ENCODE measurements at regions not wholly inside any gene's neighbourhood (a gene's known extent, or its start where the extent isn't known, plus 50 kb on each side); places are given as distances from the start of the nearest gene placed in this dataset.
"Not testable (repeated sequence)": the region's sequence is repeated elsewhere in the genome, so short reads cannot be mapped to it uniquely, and the experiment has no call there.

- H3K4me1 ChIP-seq (ENCODE audit: control insufficient read depth in 5 of 5, insufficient read depth in 5 of 5, low read length in 5 of 5); H3K27ac ChIP-seq (ENCODE audit: low read depth, low read length); H3K27me3 ChIP-seq (ENCODE audit: control insufficient read depth in 5 of 5, insufficient read depth in 4 of 5, low read length in 5 of 5); H3K9me3 ChIP-seq (ENCODE audit: control insufficient read depth in 5 of 5, low read length in 5 of 5); H3K9ac ChIP-seq (ENCODE audit: low read length in 5 of 5); H3K36me3 ChIP-seq (ENCODE audit: control insufficient read depth in 5 of 5, insufficient read depth in 5 of 5, low read length in 5 of 5); H3K4me3 ChIP-seq (ENCODE audit: low read depth in 1 of 5, low read length in 5 of 5): not testable (repeated sequence)
Measured at GRCh38 chr12:14032191-14032590, 50.8 kb upstream of the GRIN2B start.

- no peak overlapping the region for H3K9ac ChIP-seq (ENCODE audit: low read length in 5 of 5)
- H3K27ac ChIP-seq (ENCODE audit: low read depth, low read length): no peak overlapping the region
- H3K36me3 ChIP-seq (ENCODE audit: control insufficient read depth in 5 of 5, insufficient read depth in 5 of 5, low read length in 5 of 5): no peaks in the 10 kb centered on the region
- H3K4me1 ChIP-seq (ENCODE audit: control insufficient read depth in 5 of 5, insufficient read depth in 5 of 5, low read length in 5 of 5): peaks cover 0 to 14% (median 9%) of the 10 kb centered on the region in 5 donors
- no peaks in the 10 kb centered on the region for H3K27me3 ChIP-seq (ENCODE audit: control insufficient read depth in 5 of 5, insufficient read depth in 4 of 5, low read length in 5 of 5)
- no peaks in the 10 kb centered on the region for H3K9me3 ChIP-seq (ENCODE audit: control insufficient read depth in 5 of 5, low read length in 5 of 5)
- H3K4me3 ChIP-seq (ENCODE audit: low read depth in 1 of 5, low read length in 5 of 5): no peak overlapping the region
Measured at GRCh38 chr12:14043776-14044175, 62.4 kb upstream of the GRIN2B start.

GRCh38 chr12:14048941-14049545, 67.6 kb upstream of the GRIN2B start:
- peaks cover 0 to 17% (median 15%) of the 10 kb centered on the region in 5 donors for H3K4me1 ChIP-seq (ENCODE audit: control insufficient read depth in 5 of 5, insufficient read depth in 5 of 5, low read length in 5 of 5)
- peak overlapping the region in 1 of 5 donors; percentile 2 for H3K4me3 ChIP-seq (ENCODE audit: low read depth in 1 of 5, low read length in 5 of 5)
- H3K9ac ChIP-seq (ENCODE audit: low read length in 5 of 5): peak overlapping the region in 1 of 5 donors; percentile 11
- H3K9me3 ChIP-seq (ENCODE audit: control insufficient read depth in 5 of 5, low read length in 5 of 5): no peaks in the 10 kb centered on the region
- H3K36me3 ChIP-seq (ENCODE audit: control insufficient read depth in 5 of 5, insufficient read depth in 5 of 5, low read length in 5 of 5): no peaks in the 10 kb centered on the region
- peak overlapping the region; percentile 69 for H3K27ac ChIP-seq (ENCODE audit: low read depth, low read length)
- no peaks in the 10 kb centered on the region for H3K27me3 ChIP-seq (ENCODE audit: control insufficient read depth in 5 of 5, insufficient read depth in 4 of 5, low read length in 5 of 5)

- H3K4me1 ChIP-seq (ENCODE audit: control insufficient read depth in 5 of 5, insufficient read depth in 5 of 5, low read length in 5 of 5): peaks cover 0 to 26% (median 16%) of the 10 kb centered on the region in 5 donors
- no peaks in the 10 kb centered on the region for H3K9me3 ChIP-seq (ENCODE audit: control insufficient read depth in 5 of 5, low read length in 5 of 5)
- peak overlapping the region; percentile 66 for H3K27ac ChIP-seq (ENCODE audit: low read depth, low read length)
- H3K9ac ChIP-seq (ENCODE audit: low read length in 5 of 5): no peak overlapping the region
- H3K27me3 ChIP-seq (ENCODE audit: control insufficient read depth in 5 of 5, insufficient read depth in 4 of 5, low read length in 5 of 5): no peaks in the 10 kb centered on the region
- H3K36me3 ChIP-seq (ENCODE audit: control insufficient read depth in 5 of 5, insufficient read depth in 5 of 5, low read length in 5 of 5): no peaks in the 10 kb centered on the region
- no peak overlapping the region for H3K4me3 ChIP-seq (ENCODE audit: low read depth in 1 of 5, low read length in 5 of 5)
Measured at GRCh38 chr12:14057895-14058294, 76.5 kb upstream of the GRIN2B start.

GRCh38 chr12:14058717-14059116, 77.3 kb upstream of the GRIN2B start:
- peak overlapping the region; percentile 66 for H3K27ac ChIP-seq (ENCODE audit: low read depth, low read length)
- H3K4me1 ChIP-seq (ENCODE audit: control insufficient read depth in 5 of 5, insufficient read depth in 5 of 5, low read length in 5 of 5): peaks cover 0 to 26% (median 16%) of the 10 kb centered on the region in 5 donors
- H3K9me3 ChIP-seq (ENCODE audit: control insufficient read depth in 5 of 5, low read length in 5 of 5): no peaks in the 10 kb centered on the region
- H3K27me3 ChIP-seq (ENCODE audit: control insufficient read depth in 5 of 5, insufficient read depth in 4 of 5, low read length in 5 of 5): no peaks in the 10 kb centered on the region
- no peak overlapping the region for H3K4me3 ChIP-seq (ENCODE audit: low read depth in 1 of 5, low read length in 5 of 5)
- no peaks in the 10 kb centered on the region for H3K36me3 ChIP-seq (ENCODE audit: control insufficient read depth in 5 of 5, insufficient read depth in 5 of 5, low read length in 5 of 5)
- no peak overlapping the region for H3K9ac ChIP-seq (ENCODE audit: low read length in 5 of 5)

- no peak overlapping the region for H3K27ac ChIP-seq (ENCODE audit: low read depth, low read length)
- peak overlapping the region in 1 of 5 donors; percentile 29 for H3K4me3 ChIP-seq (ENCODE audit: low read depth in 1 of 5, low read length in 5 of 5)
- no peaks in the 10 kb centered on the region for H3K36me3 ChIP-seq (ENCODE audit: control insufficient read depth in 5 of 5, insufficient read depth in 5 of 5, low read length in 5 of 5)
- no peaks in the 10 kb centered on the region for H3K9me3 ChIP-seq (ENCODE audit: control insufficient read depth in 5 of 5, low read length in 5 of 5)
- H3K27me3 ChIP-seq (ENCODE audit: control insufficient read depth in 5 of 5, insufficient read depth in 4 of 5, low read length in 5 of 5): no peaks in the 10 kb centered on the region
- no peak overlapping the region for H3K9ac ChIP-seq (ENCODE audit: low read length in 5 of 5)
- H3K4me1 ChIP-seq (ENCODE audit: control insufficient read depth in 5 of 5, insufficient read depth in 5 of 5, low read length in 5 of 5): peaks cover 0 to 26% (median 16%) of the 10 kb centered on the region in 5 donors
Measured at GRCh38 chr12:14059548-14059947, 78.1 kb upstream of the GRIN2B start.

- H3K9ac ChIP-seq (ENCODE audit: low read length in 5 of 5): no peak overlapping the region
- H3K27me3 ChIP-seq (ENCODE audit: control insufficient read depth in 5 of 5, insufficient read depth in 4 of 5, low read length in 5 of 5): no peaks in the 10 kb centered on the region
- no peaks in the 10 kb centered on the region for H3K9me3 ChIP-seq (ENCODE audit: control insufficient read depth in 5 of 5, low read length in 5 of 5)
- H3K4me1 ChIP-seq (ENCODE audit: control insufficient read depth in 5 of 5, insufficient read depth in 5 of 5, low read length in 5 of 5): peaks cover 0 to 26% (median 9%) of the 10 kb centered on the region in 5 donors
- no peaks in the 10 kb centered on the region for H3K36me3 ChIP-seq (ENCODE audit: control insufficient read depth in 5 of 5, insufficient read depth in 5 of 5, low read length in 5 of 5)
- H3K4me3 ChIP-seq (ENCODE audit: low read depth in 1 of 5, low read length in 5 of 5): no peak overlapping the region
- H3K27ac ChIP-seq (ENCODE audit: low read depth, low read length): no peak overlapping the region
Measured at GRCh38 chr12:14065616-14066015, 84.2 kb upstream of the GRIN2B start.

- H3K4me3 ChIP-seq (ENCODE audit: low read depth in 1 of 5, low read length in 5 of 5): no peak overlapping the region
- no peaks in the 10 kb centered on the region for H3K9me3 ChIP-seq (ENCODE audit: control insufficient read depth in 5 of 5, low read length in 5 of 5)
- H3K27me3 ChIP-seq (ENCODE audit: control insufficient read depth in 5 of 5, insufficient read depth in 4 of 5, low read length in 5 of 5): no peaks in the 10 kb centered on the region
- peaks cover 0 to 30% (median 9%) of the 10 kb centered on the region in 5 donors for H3K4me1 ChIP-seq (ENCODE audit: control insufficient read depth in 5 of 5, insufficient read depth in 5 of 5, low read length in 5 of 5)
- H3K27ac ChIP-seq (ENCODE audit: low read depth, low read length): no peak overlapping the region
- no peaks in the 10 kb centered on the region for H3K36me3 ChIP-seq (ENCODE audit: control insufficient read depth in 5 of 5, insufficient read depth in 5 of 5, low read length in 5 of 5)
- H3K9ac ChIP-seq (ENCODE audit: low read length in 5 of 5): no peak overlapping the region
Measured at GRCh38 chr12:14066021-14066420, 84.6 kb upstream of the GRIN2B start.

- Histone ChIP-seq H3K9me3 (ENCODE audit: control insufficient read depth in 5 of 5, low read length in 5 of 5) (no peaks in the 10 kb centered on the region), H3K27ac (ENCODE audit: low read depth, low read length) (no peak overlapping the region), H3K9ac (ENCODE audit: low read length in 5 of 5) (no peak overlapping the region), H3K36me3 (ENCODE audit: control insufficient read depth in 5 of 5, insufficient read depth in 5 of 5, low read length in 5 of 5) (no peaks in the 10 kb centered on the region), H3K4me1 (ENCODE audit: control insufficient read depth in 5 of 5, insufficient read depth in 5 of 5, low read length in 5 of 5) (peaks cover 0 to 51% (median 20%) of the 10 kb centered on the region in 5 donors), H3K4me3 (ENCODE audit: low read depth in 1 of 5, low read length in 5 of 5) (no peak overlapping the region), H3K27me3 (ENCODE audit: control insufficient read depth in 5 of 5, insufficient read depth in 4 of 5, low read length in 5 of 5) (no peaks in the 10 kb centered on the region)
Measured at GRCh38 chr12:14068961-14069360, 87.6 kb upstream of the GRIN2B start.

GRCh38 chr12:14071833-14072232, 90.4 kb upstream of the GRIN2B start:
- Histone ChIP-seq H3K9me3 (ENCODE audit: control insufficient read depth in 5 of 5, low read length in 5 of 5) (peaks cover 0 to 7% (median 3%) of the 10 kb centered on the region in 5 donors), H3K27ac (ENCODE audit: low read depth, low read length) (peak overlapping the region; percentile 89), H3K36me3 (ENCODE audit: control insufficient read depth in 5 of 5, insufficient read depth in 5 of 5, low read length in 5 of 5) (no peaks in the 10 kb centered on the region), H3K9ac (ENCODE audit: low read length in 5 of 5) (peak overlapping the region in 1 of 5 donors; percentile 60), H3K4me3 (ENCODE audit: low read depth in 1 of 5, low read length in 5 of 5) (no peak overlapping the region), H3K4me1 (ENCODE audit: control insufficient read depth in 5 of 5, insufficient read depth in 5 of 5, low read length in 5 of 5) (peaks cover 0 to 53% (median 20%) of the 10 kb centered on the region in 5 donors), H3K27me3 (ENCODE audit: control insufficient read depth in 5 of 5, insufficient read depth in 4 of 5, low read length in 5 of 5) (no peaks in the 10 kb centered on the region)
